ENCODE measurements at regions not wholly inside any gene's neighbourhood (a gene's known extent, or its start where the extent isn't known, plus 50 kb on each side); places are given as distances from the start of the nearest gene placed in this dataset.

DNA sequence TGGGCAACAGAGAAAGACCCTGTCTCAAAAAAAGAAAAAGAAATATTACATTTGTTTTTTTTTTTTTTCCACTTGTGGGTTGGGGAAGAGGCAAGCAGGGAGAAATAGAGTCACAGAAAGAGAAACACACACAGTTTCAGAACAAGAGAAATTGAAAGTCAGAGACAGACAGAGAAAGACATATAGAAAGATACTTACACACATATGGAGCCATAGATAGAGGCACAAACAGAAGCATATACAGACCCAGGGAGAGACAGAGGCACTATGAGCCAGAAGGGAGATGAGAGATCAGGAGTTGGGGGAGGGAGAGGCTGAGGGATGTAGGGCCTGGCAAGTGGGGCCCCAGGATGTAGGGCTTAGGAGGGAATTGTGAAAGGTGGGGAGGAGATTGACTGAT lies 55.2 kb upstream of the GIMD1 start:
- DNase-seq: no peak

DNA sequence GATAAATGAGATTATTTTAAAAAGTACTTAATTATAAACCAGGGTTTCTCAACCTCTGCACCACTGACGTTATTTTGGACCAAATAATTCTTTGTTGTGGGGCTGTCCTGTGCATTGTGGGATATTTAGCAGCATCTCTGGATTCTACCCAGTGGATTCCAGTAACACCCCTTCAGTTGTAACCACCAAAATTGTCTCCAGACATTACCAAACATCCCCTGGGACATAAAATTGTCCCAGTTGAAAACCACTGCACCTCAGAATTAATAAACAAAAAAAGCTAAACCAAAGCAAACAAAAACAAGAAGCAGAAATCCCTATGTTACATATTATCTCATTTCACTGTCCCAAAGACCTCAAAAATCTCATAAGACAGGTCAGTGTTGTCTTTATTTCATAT lies 54.2 kb upstream of the GIMD1 start:
- no peak for DNase-seq

DNA sequence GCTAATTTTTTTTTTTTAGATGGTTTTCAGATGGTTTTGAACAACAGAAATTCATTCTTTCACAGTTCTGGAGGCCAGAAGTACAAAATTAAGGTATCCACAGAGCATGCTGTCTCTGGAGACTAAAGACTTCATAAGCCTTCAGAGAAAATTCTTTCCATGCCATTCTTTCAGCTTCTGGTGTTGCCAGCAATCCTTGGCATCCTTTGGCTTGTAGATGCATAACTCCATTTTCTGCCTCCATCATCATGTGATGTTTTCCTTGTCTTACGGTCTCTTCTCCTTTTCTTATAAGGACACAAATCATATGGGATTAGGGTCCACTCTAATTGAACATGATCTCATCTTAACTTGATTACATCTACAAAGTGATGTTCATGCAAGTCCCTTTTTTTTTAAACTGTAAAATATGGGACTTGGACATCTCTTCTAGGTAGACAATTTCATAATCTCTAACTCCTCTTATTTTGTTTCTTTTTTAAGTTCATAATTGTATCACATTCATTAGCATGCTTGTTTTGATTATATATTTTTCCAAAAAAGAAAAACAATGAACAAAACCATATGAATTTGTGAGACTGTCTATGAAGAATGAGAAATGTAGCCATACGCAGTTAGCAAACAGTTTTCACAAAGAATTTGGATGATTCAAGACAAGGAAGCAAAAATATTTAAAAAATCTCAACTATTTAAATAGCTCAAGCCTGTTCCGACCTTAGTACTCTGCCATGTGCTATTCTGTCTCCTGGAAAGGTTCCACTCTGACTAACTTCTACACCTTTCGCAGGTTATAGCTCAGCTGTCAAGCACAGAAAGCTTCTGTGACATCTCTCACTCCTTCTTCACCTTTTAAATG lies 53.1 kb upstream of the GIMD1 start:
- no peak for DNase-seq

DNA sequence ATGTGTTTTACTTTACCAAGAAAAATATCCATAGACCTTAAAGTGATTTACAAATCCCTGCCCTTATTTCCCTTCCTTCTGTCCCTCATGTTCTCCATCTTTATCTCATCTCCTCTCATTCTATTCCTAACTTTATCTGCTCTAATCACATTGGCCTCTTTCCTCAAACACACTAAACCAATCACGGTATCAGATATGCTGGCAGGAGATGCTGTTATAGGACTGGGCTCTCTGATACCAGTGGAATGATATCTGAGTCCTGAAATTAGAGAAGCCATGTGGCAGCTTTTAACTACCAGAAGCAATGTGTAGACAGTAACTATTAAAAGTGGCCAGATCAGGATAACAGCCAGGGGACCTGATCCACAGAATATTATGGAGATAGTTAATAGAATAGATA lies 49.9 kb upstream of the GIMD1 start:
- no peak for DNase-seq
